ENCODE measurements at regions not wholly inside any gene's neighbourhood (a gene's known extent, or its start where the extent isn't known, plus 50 kb on each side); places are given as distances from the start of the nearest gene placed in this dataset.

GRCh38 chr12:62103748-62104147 lies 156.5 kb upstream of the USP15 start:
- TF ChIP-seq CTCF (IDR thresholded peaks at IDR 0.05) (no peak), POLR2A (IDR thresholded peaks at IDR 0.05) (no peak)
